ENCODE measurements at regions not wholly inside any gene's neighbourhood (a gene's known extent, or its start where the extent isn't known, plus 50 kb on each side); places are given as distances from the start of the nearest gene placed in this dataset.

DNA sequence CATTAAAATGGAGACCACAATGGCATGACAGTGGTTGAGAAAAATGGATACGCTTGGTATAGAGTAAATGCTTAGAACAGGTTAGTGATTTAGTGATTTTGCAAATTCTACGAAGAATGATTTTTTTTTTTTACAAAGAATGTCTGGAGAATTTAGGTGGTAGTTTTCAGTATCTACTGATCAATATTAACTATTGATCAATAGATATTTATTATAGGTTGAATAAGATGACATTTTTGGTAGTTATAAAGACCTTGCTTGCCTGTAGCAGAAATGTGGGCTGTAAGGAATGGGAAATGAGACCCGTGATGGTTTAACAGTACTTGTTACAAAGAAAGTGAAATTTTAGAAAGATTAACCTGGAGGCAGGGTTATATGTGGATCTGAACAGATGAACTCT lies 137.5 kb downstream of the NR2F2 start:
- no peak overlapping the region for H3K4me3 ChIP-seq
- H3K36me3 ChIP-seq: no peaks in the 10 kb centered on the region
- no peaks in the 10 kb centered on the region for H3K27me3 ChIP-seq
- no peak for DNase-seq
- H3K9me3 ChIP-seq: no peaks in the 10 kb centered on the region
- 67 to 81% methylated on average over 3 of the region's 3 CpGs for WGBS, 2 donors
- FAIRE-seq: no peak
- intact Hi-C loops (cut with DNase I): no loop called here
- ATAC-seq: no peak
- TF ChIP-seq CTCF (IDR thresholded peaks at IDR 0.05): no peak
- H3K4me1 ChIP-seq: no peaks in the 10 kb centered on the region
- H3K27ac ChIP-seq: no peak overlapping the region

- H3K27me3 ChIP-seq: no peaks in the 10 kb centered on the region
- DNase-seq (no peak), FAIRE-seq (no peak), ATAC-seq (no peak)
- no peaks in the 10 kb centered on the region for H3K9me3 ChIP-seq
- H3K27ac ChIP-seq: no peak overlapping the region
- H3K4me3 ChIP-seq: no peak overlapping the region
- H3K36me3 ChIP-seq: no peaks in the 10 kb centered on the region
- intact Hi-C loops (cut with DNase I): no loop called here
- H3K4me1 ChIP-seq: no peaks in the 10 kb centered on the region
- WGBS, 2 donors: 45 to 53% methylated on average over 19 of the region's 19 CpGs
- no peak for TF ChIP-seq CTCF (IDR thresholded peaks at IDR 0.05)
These were observed 140.3 kb downstream of the NR2F2 start for GRCh38 chr15:96470681-96471310.

DNA sequence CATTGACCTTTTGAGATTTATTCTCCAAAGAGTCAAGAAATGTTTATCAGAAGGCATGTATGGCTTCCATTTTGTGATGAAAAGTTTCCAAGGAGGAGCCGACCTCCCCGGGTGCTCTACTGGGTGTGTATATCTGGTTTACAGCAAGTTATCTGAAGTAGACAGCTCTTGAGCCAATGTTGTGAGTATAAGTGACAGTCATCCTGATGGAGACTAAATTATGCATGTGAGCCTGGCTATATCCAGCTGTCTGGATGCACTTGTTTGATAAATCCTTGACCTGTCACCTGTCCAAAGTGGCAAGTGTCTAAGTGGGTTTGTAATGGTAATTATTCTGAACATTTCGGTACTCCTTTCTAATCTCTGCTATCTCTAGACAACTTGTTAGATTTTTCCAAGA lies 142.2 kb downstream of the NR2F2 start:
- FAIRE-seq: no peak
- no peak for ATAC-seq
- intact Hi-C loops (cut with DNase I): no loop called here
- Histone ChIP-seq H3K9me3 (no peaks in the 10 kb centered on the region), H3K27me3 (no peaks in the 10 kb centered on the region), H3K27ac (no peak overlapping the region), H3K36me3 (no peaks in the 10 kb centered on the region), H3K4me3 (no peak overlapping the region), H3K4me1 (no peaks in the 10 kb centered on the region)
- no peak for TF ChIP-seq CTCF (IDR thresholded peaks at IDR 0.05)
- DNase-seq: no peak
- WGBS, 2 donors: 63 to 73% methylated on average over 3 of the region's 3 CpGs

GRCh38 chr15:96473556-96473955 lies 143.1 kb downstream of the NR2F2 start:
- H3K36me3 ChIP-seq: no peaks in the 10 kb centered on the region
- H3K4me1 ChIP-seq: no peaks in the 10 kb centered on the region
- FAIRE-seq (no peak), DNase-seq (no peak), ATAC-seq (no peak)
- no peak for TF ChIP-seq CTCF (IDR thresholded peaks at IDR 0.05)
- no peak overlapping the region for H3K27ac ChIP-seq
- 72 to 76% methylated on average over 5 of the region's 5 CpGs for WGBS, 2 donors
- H3K9me3 ChIP-seq: no peaks in the 10 kb centered on the region
- intact Hi-C loops (cut with DNase I): no loop called here
- H3K4me3 ChIP-seq: no peak overlapping the region
- H3K27me3 ChIP-seq: no peaks in the 10 kb centered on the region

- FAIRE-seq: no peak
These were observed 143.7 kb downstream of the NR2F2 start for GRCh38 chr15:96474231-96474664.

More at GRCh38 chr15:96474231-96474664, 143.7 kb downstream of the NR2F2 start:
- WGBS, 2 donors: 75 to 77% methylated on average over 5 of the region's 5 CpGs
- Histone ChIP-seq H3K27me3 (no peaks in the 10 kb centered on the region), H3K36me3 (no peaks in the 10 kb centered on the region), H3K9me3 (no peaks in the 10 kb centered on the region), H3K4me3 (no peak overlapping the region), H3K27ac (no peak overlapping the region), H3K4me1 (no peaks in the 10 kb centered on the region)
- ATAC-seq (no peak), DNase-seq (no peak)
- no peak for TF ChIP-seq CTCF (IDR thresholded peaks at IDR 0.05)
- intact Hi-C loops (cut with DNase I): no loop called here
